ENCODE measurements at regions not wholly inside any gene's neighbourhood (a gene's known extent, or its start where the extent isn't known, plus 50 kb on each side); places are given as distances from the start of the nearest gene placed in this dataset.

- TF ChIP-seq CTCF (IDR thresholded peaks at IDR 0.05; ENCODE audit: poor library complexity) (no peak), EZH2 (IDR thresholded peaks at IDR 0.05; ENCODE audit: borderline replicate concordance) (no peak), EZH2phosphoT487 (IDR thresholded peaks at IDR 0.05; ENCODE audit: low read depth, severe bottlenecking, unreplicated experiment) (no peak)
These were observed 837.0 kb downstream of the PDHA2 start for GRCh38 chr4:96676754-96677435.
